K562 (cell line): ENCODE measurements at regions not wholly inside any gene's neighbourhood (a gene's known extent, or its start where the extent isn't known, plus 50 kb on each side); places are given as distances from the start of the nearest gene placed in this dataset.

Source experiments
- ATAC-seq: fragments of 200-7000 bp; cut with Tn5 transposase; 3 replicates; pipeline ENCODE4 v1.9.1; 2020; ENCODE audit warnings: moderate library complexity
- BruUV-seq: library from RNA; stranded (reverse); fragments of 400-500 nt; replicated peaks from 2 replicates; lab custom pipeline; 2021; lab: Mats Ljungman, UMichigan
- CTCF ChIA-PET: fragments of 300-600 bp; formaldehyde crosslinking; extraction: SDS; loops from one replicate; lab custom pipeline; 2021; ENCODE audit warnings: low intra/inter-chr PET ratio; lab: Yijun Ruan, JAX
- POLR2A ChIA-PET: fragments of 300-600, 350-650 bp; sonication (Branson Sonifier 250); formaldehyde crosslinking; extraction: SDS; loops from one replicate; lab custom pipeline; 2021; ENCODE audit warnings: antibody characterized with exemption, inconsistent platforms; lab: Yijun Ruan, JAX
- DNase-seq, 4 experiments: peaks; one replicate each; pipeline versions ENCODE4 v3.0.0 to v3.0.0-alpha.2; 2011 to 2018; ENCODE audit warnings: low spot score in 3 of 4, mixed read lengths in 3 of 4; ENCODE audit errors: extremely low read depth in 1 of 4
- FAIRE-seq: peaks from 2 replicates; lab custom pipeline; 2011; peaks lifted over from hg19 to GRCh38; lab: Jason Lieb, UNC
- H2AFZ ChIP-seq: 2 replicates; pipeline ENCODE4 v1.6.0; 2011; ENCODE audit warnings: low read depth, low read length, control low read depth, inconsistent platforms
- H3K27ac ChIP-seq: fragments of 200-600 bp; 3 replicates; pipeline ENCODE4 v1.8.0; 2011; ENCODE audit warnings: low read depth, mild to moderate bottlenecking, control low read depth, inconsistent platforms, low read length, moderate library complexity, mixed read lengths; ENCODE audit errors: extremely low read depth
- H3K27me3 ChIP-seq, 2 experiments: fragments of 300-600 bp in 1 of 2; 2 replicates in 1 of 2; 3 replicates in 1 of 2; pipeline versions ENCODE4 v1.6.0 to v1.8.0; 2011; ENCODE audit warnings: inconsistent platforms in 2 of 2, low read length in 2 of 2, mild to moderate bottlenecking in 1 of 2, mixed read lengths in 1 of 2, moderate library complexity in 1 of 2; ENCODE audit not compliant: control insufficient read depth in 2 of 2, insufficient read depth in 2 of 2
- H3K36me3 ChIP-seq: fragments of 300-600 bp; 3 replicates; pipeline ENCODE4 v1.8.0; 2011; ENCODE audit warnings: mild to moderate bottlenecking, low read length, inconsistent platforms; ENCODE audit not compliant: control insufficient read depth, insufficient read depth
- H3K4me1 ChIP-seq, 2 experiments: fragments of 200-600 bp in 1 of 2; replicated peaks in 1 of 2; 2 replicates in 1 of 2; 3 replicates in 1 of 2; pipeline versions ENCODE4 v1.5.1 to v1.8.0; 2011; ENCODE audit warnings: inconsistent platforms in 2 of 2, low read length in 2 of 2, mild to moderate bottlenecking in 1 of 2, mixed read lengths in 1 of 2, moderate library complexity in 1 of 2; ENCODE audit not compliant: control insufficient read depth in 2 of 2, insufficient read depth in 2 of 2
- H3K4me2 ChIP-seq: 2 replicates; pipeline ENCODE4 v1.6.1; 2011; ENCODE audit warnings: low read length, control low read depth, inconsistent platforms, mixed read lengths; ENCODE audit not compliant: insufficient read depth
- H3K4me3 ChIP-seq: fragments of 200-600 bp; sonication (generic), shearing (Covaris generic); 2 replicates; pipeline ENCODE4 v1.5.1; 2016; ENCODE audit warnings: control low read depth, inconsistent platforms
- H3K79me2 ChIP-seq: fragments of 200-600 bp; 3 replicates; pipeline ENCODE4 v1.8.0; 2011; ENCODE audit warnings: low read length, inconsistent platforms; ENCODE audit not compliant: control insufficient read depth, insufficient read depth
- H3K9ac ChIP-seq, 2 experiments: 2 replicates each; pipeline versions ENCODE4 v1.6.0 to v1.6.1; 2011; ENCODE audit warnings: low read depth in 2 of 2, low read length in 2 of 2, control low read depth in 1 of 2, inconsistent platforms in 1 of 2, mild to moderate bottlenecking in 1 of 2, mixed read lengths in 1 of 2; ENCODE audit not compliant: insufficient read depth in 1 of 2
- H3K9me1 ChIP-seq: one replicate; pipeline ENCODE4 v1.6.0; 2011; ENCODE audit warnings: inconsistent platforms, mild to moderate bottlenecking, low read length, moderate library complexity; ENCODE audit not compliant: control insufficient read depth, insufficient read depth
- H3K9me3 ChIP-seq: replicated peaks from 2 replicates; pipeline ENCODE4 v1.5.1; 2011; ENCODE audit warnings: low read depth, low read length, inconsistent platforms; ENCODE audit not compliant: control insufficient read depth, insufficient read depth
- H4K20me1 ChIP-seq: replicated peaks from 2 replicates; pipeline ENCODE4 v1.6.1; 2011; ENCODE audit warnings: low read length, inconsistent platforms, mixed read lengths; ENCODE audit not compliant: control insufficient read depth, insufficient read depth
- CREB3L1 ChIP-seq: fragments of 450-650 bp; IDR thresholded peaks from 2 replicates; pipeline ENCODE4 v1.6.1; 2014; ENCODE audit warnings: low read depth, mild to moderate bottlenecking, moderate library complexity, borderline replicate concordance
- EHMT2 ChIP-seq: fragments of 450-650 bp; IDR thresholded peaks from 2 replicates; pipeline ENCODE4 v1.6.1; 2018; ENCODE audit warnings: antibody characterized with exemption
- GABPB2 ChIP-seq: fragments of 250-450 bp; sonication (Bioruptor Pico); conservative IDR thresholded peaks from 2 replicates; pipeline ENCODE4 v1.5.1; 2021; ENCODE audit warnings: mild to moderate bottlenecking
- KDM2B ChIP-seq: fragments of 250-450 bp; sonication (Bioruptor Pico); IDR thresholded peaks from 2 replicates; pipeline ENCODE4 v1.8.0; 2021; ENCODE audit warnings: mild to moderate bottlenecking, moderate library complexity
- KLF16 ChIP-seq: IDR thresholded peaks from 2 replicates; pipeline ENCODE4 v1.6.1; 2016; ENCODE audit warnings: antibody characterized with exemption
- LARP7 ChIP-seq: fragments of 450-650 bp; IDR thresholded peaks from 2 replicates; pipeline ENCODE4 v1.6.1; 2016
- RFX1 ChIP-seq: fragments of 450-650 bp; IDR thresholded peaks from 2 replicates; pipeline ENCODE4 v1.6.1; 2016; ENCODE audit warnings: mild to moderate bottlenecking, moderate library complexity
- RREB1 ChIP-seq: fragments of 250-450 bp; sonication (Bioruptor Pico); IDR thresholded peaks from 2 replicates; pipeline ENCODE4 v1.4.0; 2020
- SETDB1 ChIP-seq: IDR thresholded peaks from one replicate; pipeline ENCODE4 v1.6.1; 2012; ENCODE audit warnings: low read length, control low read depth, inconsistent platforms
- SMAD1 ChIP-seq: fragments of 150-350 bp; IDR thresholded peaks from 2 replicates; pipeline ENCODE4 v1.6.1; 2014; ENCODE audit warnings: low read length, low read depth; ENCODE audit not compliant: partially characterized antibody
- SMARCA4 ChIP-seq: fragments of 450-650 bp; IDR thresholded peaks from 2 replicates; pipeline ENCODE4 v1.6.1; 2016
- ZNF740 ChIP-seq, 3 experiments: fragments of 200-800 bp in 1 of 3; sonication (Bioruptor generic) in 1 of 3; sonication (generic) in 1 of 3; formaldehyde crosslinking in 1 of 3; IDR thresholded peaks; 2 replicates each; pipeline versions ENCODE4 v1.6.1 to v1.8.0; 2016 to 2022; ENCODE audit warnings: mild to moderate bottlenecking in 2 of 3, missing compliant biosample characterization in 2 of 3, missing genetic modification characterization in 2 of 3, missing genetic modification reagents in 1 of 3
- ZNF76 ChIP-seq: fragments of 250-450 bp; sonication (Bioruptor Pico); IDR thresholded peaks from 2 replicates; pipeline ENCODE4 v1.4.0; 2020; ENCODE audit warnings: mild to moderate bottlenecking, moderate library complexity, borderline replicate concordance
- WGBS: fragments of 100-300 bp; shearing (Covaris generic); methylation state at CpG from one replicate; pipeline ENCODE4 v1.1.6; 2016; ENCODE audit warnings: low coverage, mixed read lengths; ENCODE audit not compliant: insufficient coverage; ENCODE audit errors: missing lambda C conversion rate; 5-methylcytosine and 5-hydroxymethylcytosine counted together
- in situ Hi-C: fragments of 300-500 bp; cut with MboI; formaldehyde crosslinking; loops from 4 replicates; pipeline ENCODE4 v1.15.0; 2018; ENCODE audit warnings: inconsistent platforms, mixed read lengths
- intact Hi-C: fragments of 100-400 bp; cut with micrococcal nuclease; formaldehyde crosslinking; loops from 2 replicates; pipeline ENCODE4 v1.14.2; 2022
- TF ChIP-seq, protein P1 (sequence below): fragments of 250-450 bp; sonication (Bioruptor Pico); IDR thresholded peaks from 2 replicates; pipeline ENCODE4 v1.4.0; 2020; ENCODE audit warnings: mild to moderate bottlenecking

DNA sequence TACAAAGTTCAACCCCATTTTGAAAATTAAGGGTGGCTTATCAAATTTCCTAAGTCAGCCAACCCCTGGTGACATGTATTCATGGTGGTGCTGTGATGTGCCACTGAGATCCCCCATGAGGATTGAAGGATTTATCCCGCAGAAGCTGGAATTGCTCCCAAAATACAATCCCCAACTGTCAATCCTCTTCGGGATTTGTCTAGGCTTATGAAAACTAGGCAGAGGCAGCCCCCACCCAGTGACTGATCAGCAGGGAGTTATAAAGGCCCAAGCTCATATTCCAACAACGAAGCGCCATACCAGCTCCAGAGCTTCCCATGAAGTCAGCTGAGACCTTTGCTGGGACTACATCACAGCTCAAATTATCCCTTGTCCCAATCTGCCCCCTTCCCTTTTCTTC is 316.0 kb downstream of the ENC1 start:
- peaks cover 2 to 4% of the 10 kb centered on the region in 2 experiments; a peak in 2 of 5 replicates for H3K27me3 ChIP-seq
- intact Hi-C loops (no loop called here), in situ Hi-C loops (no loop called here)
- H4K20me1 ChIP-seq = no peaks in the 10 kb centered on the region; the same call in 1 of the 2 replicates
- ChIA-PET POLR2A (no interaction called here), CTCF (no interaction called here)
- 8% methylated on average over 4 of the region's 4 CpGs for WGBS
- H3K9me3 ChIP-seq = no peaks in the 10 kb centered on the region
- H3K9ac ChIP-seq = no peak overlapping the region
- BruUV-seq = no TSS peak
- ATAC-seq = no peak
- no peaks in the 10 kb centered on the region; a peak in 1 of 5 replicates for H3K4me1 ChIP-seq
- DNase-seq = no peak
- no peak overlapping the region for H3K4me2 ChIP-seq
- H3K36me3 ChIP-seq = no peaks in the 10 kb centered on the region
- H3K9me1 ChIP-seq = no peaks in the 10 kb centered on the region
- FAIRE-seq = no peak
- no peak overlapping the region for H3K27ac ChIP-seq
- H3K79me2 ChIP-seq = no peaks in the 10 kb centered on the region
- no peak overlapping the region for H3K4me3 ChIP-seq
- H2AFZ ChIP-seq = no peak overlapping the region
- no peak for TF ChIP-seq GABPB2 (CRISPR knock-in tag)
- TF ChIP-seq RFX1 = no peak
- TF ChIP-seq CREB3L1 = no peak
- no peak for TF ChIP-seq SMAD1
- TF ChIP-seq RREB1 (CRISPR knock-in tag) = no peak
- no peak for TF ChIP-seq ZNF740 (CRISPR knock-in tag; IDR thresholded peaks at IDR 0.05)
- TF ChIP-seq ZNF740 (tag; IDR thresholded peaks at IDR 0.05) = no peak
- no peak for TF ChIP-seq EHMT2
- TF ChIP-seq LARP7 = no peak
- no peak for TF ChIP-seq KLF16
- no peak for TF ChIP-seq SETDB1
- TF ChIP-seq, protein P1, sequence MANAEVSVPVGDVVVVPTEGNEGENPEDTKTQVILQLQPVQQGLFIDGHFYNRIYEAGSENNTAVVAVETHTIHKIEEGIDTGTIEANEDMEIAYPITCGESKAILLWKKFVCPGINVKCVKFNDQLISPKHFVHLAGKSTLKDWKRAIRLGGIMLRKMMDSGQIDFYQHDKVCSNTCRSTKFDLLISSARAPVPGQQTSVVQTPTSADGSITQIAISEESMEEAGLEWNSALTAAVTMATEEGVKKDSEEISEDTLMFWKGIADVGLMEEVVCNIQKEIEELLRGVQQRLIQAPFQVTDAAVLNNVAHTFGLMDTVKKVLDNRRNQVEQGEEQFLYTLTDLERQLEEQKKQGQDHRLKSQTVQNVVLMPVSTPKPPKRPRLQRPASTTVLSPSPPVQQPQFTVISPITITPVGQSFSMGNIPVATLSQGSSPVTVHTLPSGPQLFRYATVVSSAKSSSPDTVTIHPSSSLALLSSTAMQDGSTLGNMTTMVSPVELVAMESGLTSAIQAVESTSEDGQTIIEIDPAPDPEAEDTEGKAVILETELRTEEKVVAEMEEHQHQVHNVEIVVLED = no peak
- no peak for TF ChIP-seq SMARCA4
- TF ChIP-seq KDM2B = no peak
- TF ChIP-seq ZNF76 (CRISPR knock-in tag) = no peak
